SK-N-MC (cell line): ENCODE measurements at regions not wholly inside any gene's neighbourhood (a gene's known extent, or its start where the extent isn't known, plus 50 kb on each side); places are given as distances from the start of the nearest gene placed in this dataset.

ENCODE experiments used
- EZH2 ChIP-seq: fragments of 200-600 bp; sonication (generic); IDR thresholded peaks from one replicate; pipeline ENCODE4 v1.6.1; 2017; ENCODE audit warnings: antibody characterized with exemption
- POLR2AphosphoS5 ChIP-seq: IDR thresholded peaks from 2 replicates; pipeline ENCODE4 v1.6.1; 2012; ENCODE audit warnings: mild to moderate bottlenecking, low read depth, low read length, borderline replicate concordance

- TF ChIP-seq EZH2, result no peak
- TF ChIP-seq POLR2AphosphoS5, result no peak
These were observed 301.3 kb upstream of the TCF21 start for GRCh38 chr6:133587546-133588160.
